Naive B cell (primary cell): ENCODE measurements at regions not wholly inside any gene's neighbourhood (a gene's known extent, or its start where the extent isn't known, plus 50 kb on each side); places are given as distances from the start of the nearest gene placed in this dataset.
A peak's percentile ranks its signal among the peaks of the same experiment; 100 is the strongest.

Experiments used
- ATAC-seq, 2 donors: fragments of 150-1000 bp; cut with Tn5 transposase; 2 replicates each; pipeline ENCODE4 v1.10.0; 2021; ENCODE audit warnings: low read depth in 2 of 2, mild to moderate bottlenecking in 2 of 2, moderate library complexity in 2 of 2
- DNase-seq: peaks from one replicate; pipeline ENCODE4 v3.0.0; 2022
- H3K27ac Mint-ChIP-seq, 6 donors: one replicate each; pipeline ENCODE4 v1.8.0; 2020 to 2022; ENCODE audit warnings: mild to moderate bottlenecking in 6 of 6, mixed read lengths in 6 of 6, moderate library complexity in 5 of 6, inconsistent platforms in 2 of 6
- H3K27me3 Mint-ChIP-seq, 3 donors: one replicate each; pipeline ENCODE4 v1.8.0; 2021 to 2022; ENCODE audit warnings: mixed read lengths in 3 of 3, mild to moderate bottlenecking in 1 of 3
- H3K36me3 Mint-ChIP-seq, 2 donors: one replicate each; pipeline ENCODE4 v1.8.0; 2020 to 2022; ENCODE audit warnings: mixed read lengths in 2 of 2, inconsistent platforms in 1 of 2, mild to moderate bottlenecking in 1 of 2
- H3K4me1 Mint-ChIP-seq, 3 donors: one replicate each; pipeline ENCODE4 v1.8.0; 2020 to 2022; ENCODE audit warnings: mixed read lengths in 3 of 3, inconsistent platforms in 1 of 3, mild to moderate bottlenecking in 1 of 3, moderate library complexity in 1 of 3
- H3K4me3 Mint-ChIP-seq, 8 donors: one replicate each; pipeline ENCODE4 v1.8.0; 2020 to 2022; ENCODE audit warnings: mild to moderate bottlenecking in 8 of 8, mixed read lengths in 8 of 8, moderate library complexity in 8 of 8, inconsistent platforms in 2 of 8
- H3K9me3 Mint-ChIP-seq, 7 donors: one replicate each; pipeline ENCODE4 v1.8.0; 2020 to 2022; ENCODE audit warnings: mixed read lengths in 7 of 7, mild to moderate bottlenecking in 5 of 7, inconsistent platforms in 2 of 7, moderate library complexity in 1 of 7

DNA sequence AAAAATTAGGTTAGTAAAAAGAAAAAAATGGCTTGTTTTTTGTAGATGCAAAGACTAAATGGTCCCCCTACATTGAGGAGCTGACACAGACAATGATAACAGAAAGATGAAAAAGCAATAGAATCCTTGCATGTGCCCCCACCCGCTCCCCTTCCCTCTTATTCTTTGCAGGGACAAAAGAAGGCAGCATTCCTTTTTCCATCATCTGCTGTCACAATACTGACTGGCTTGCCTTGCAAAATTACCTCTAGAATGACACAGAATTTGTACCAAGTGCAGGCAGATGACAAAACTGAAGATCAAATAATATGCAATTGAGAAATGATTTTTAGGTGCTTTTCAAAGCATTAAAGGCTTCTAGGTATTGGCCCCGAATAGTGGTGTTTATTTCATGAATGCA is 153.1 kb upstream of the AGA start:
- peaks cover 0 to 6% (median 2%) of the 10 kb centered on the region in 7 donors for H3K9me3 Mint-ChIP-seq
- DNase-seq (no peak), ATAC-seq (no peak)
- H3K4me1 Mint-ChIP-seq: no peaks in the 10 kb centered on the region
- no peaks in the 10 kb centered on the region for H3K27me3 Mint-ChIP-seq
- H3K27ac Mint-ChIP-seq: no peak overlapping the region
- H3K4me3 Mint-ChIP-seq: no peak overlapping the region
- H3K36me3 Mint-ChIP-seq: no peaks in the 10 kb centered on the region

DNA sequence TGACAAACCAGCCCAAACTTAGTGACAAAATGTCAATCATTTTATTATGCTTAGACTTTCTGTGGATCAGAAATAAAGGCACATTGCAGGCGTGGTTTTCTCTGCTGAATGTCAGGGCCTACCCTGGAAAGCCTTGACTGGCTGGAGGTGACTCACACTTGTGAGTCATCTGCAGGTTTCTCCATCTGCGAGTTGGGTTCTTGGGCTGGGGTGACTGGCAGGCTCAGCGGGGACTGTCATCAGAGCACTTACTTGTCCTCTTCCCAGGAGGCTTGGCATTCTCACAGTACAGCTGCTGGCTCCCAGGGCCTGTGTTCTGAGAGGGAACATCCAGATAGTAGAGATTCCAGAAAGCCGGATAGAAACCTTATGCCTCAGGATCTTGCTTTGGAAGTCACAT is 153.8 kb upstream of the AGA start:
- Mint-ChIP-seq H3K36me3 (no peaks in the 10 kb centered on the region), H3K4me1 (no peaks in the 10 kb centered on the region), H3K27ac (no peak overlapping the region), H3K4me3 (no peak overlapping the region), H3K9me3 (peaks cover 0 to 6% (median 2%) of the 10 kb centered on the region in 7 donors), H3K27me3 (no peaks in the 10 kb centered on the region)
- DNase-seq: no peak
- ATAC-seq: no peak

DNA sequence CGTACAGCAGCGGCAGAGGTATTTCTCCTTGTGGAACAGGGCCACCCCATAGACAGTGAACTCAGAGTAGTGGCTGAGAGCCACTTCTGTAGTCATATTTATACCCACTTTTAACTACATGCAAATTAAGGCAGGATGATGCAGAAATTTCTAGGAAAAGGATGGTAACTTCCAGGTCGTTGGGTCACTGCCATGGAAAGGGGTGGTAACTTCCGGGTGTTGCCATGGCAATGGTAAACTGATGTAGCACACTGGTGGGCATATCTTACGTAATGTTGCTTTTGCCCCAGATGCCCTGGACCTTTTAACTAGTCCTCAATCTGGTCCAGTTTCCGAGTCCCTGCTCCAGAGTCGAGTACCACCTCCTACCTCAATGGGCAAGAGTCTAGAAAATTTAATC is 154.8 kb upstream of the AGA start:
- no peak for DNase-seq
- Mint-ChIP-seq H3K27ac (no peak overlapping the region), H3K36me3 (no peaks in the 10 kb centered on the region), H3K27me3 (no peaks in the 10 kb centered on the region), H3K4me1 (no peaks in the 10 kb centered on the region), H3K9me3 (peaks cover 0 to 6% (median 2%) of the 10 kb centered on the region in 7 donors), H3K4me3 (no peak overlapping the region)
- no peak for ATAC-seq

DNA sequence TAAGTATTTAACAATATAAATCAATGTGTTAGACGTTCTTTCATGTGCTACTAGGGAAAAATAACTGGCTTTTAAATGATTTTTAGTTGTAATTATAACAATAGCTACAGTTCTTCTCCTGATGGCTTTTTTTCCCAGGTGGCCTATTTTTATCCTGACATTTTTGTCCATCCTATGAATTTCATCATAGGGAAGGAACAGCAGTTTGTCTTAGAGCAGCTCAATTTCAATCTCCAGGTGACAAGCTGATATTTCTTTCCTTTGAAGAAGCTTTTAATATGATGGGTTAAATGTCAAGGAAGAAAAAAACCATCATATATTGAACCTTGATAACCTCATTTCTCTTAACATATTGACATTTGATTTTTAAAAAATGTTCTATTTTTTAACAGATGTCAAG is 163.0 kb upstream of the AGA start:
- H3K4me3 Mint-ChIP-seq: no peak overlapping the region
- H3K36me3 Mint-ChIP-seq: no peaks in the 10 kb centered on the region
- no peaks in the 10 kb centered on the region for H3K27me3 Mint-ChIP-seq
- H3K9me3 Mint-ChIP-seq: peaks cover 0 to 2% (median 0%) of the 10 kb centered on the region in 7 donors
- no peaks in the 10 kb centered on the region for H3K4me1 Mint-ChIP-seq
- no peak overlapping the region for H3K27ac Mint-ChIP-seq
- DNase-seq (no peak), ATAC-seq (no peak)

DNA sequence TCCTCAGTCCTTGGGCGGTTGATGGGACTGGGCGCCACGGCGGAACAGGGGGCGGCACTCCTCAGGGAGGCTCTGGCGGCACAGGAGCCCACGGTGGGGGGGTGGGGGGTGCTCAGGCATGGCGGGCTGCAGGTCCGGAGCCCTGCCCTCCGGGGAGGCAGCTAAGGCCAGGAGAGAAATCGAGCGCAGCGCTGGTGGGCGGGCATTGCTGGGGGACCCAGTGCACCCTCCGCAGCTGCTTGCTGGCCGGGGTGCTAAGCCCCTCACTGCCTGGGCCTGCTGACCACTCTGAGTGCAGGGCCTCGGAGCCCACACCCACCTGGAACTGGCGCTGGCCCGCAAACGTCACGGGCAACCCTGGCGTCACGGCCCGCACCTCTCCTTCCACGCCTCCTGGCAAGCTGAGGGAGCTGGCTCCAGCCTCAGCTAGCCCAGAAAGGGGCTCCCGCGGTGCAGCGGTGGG is 164.9 kb upstream of the AGA start:
- H3K27me3 Mint-ChIP-seq: no peaks in the 10 kb centered on the region
- no peak for ATAC-seq
- no peak overlapping the region for H3K27ac Mint-ChIP-seq
- no peak for DNase-seq
- peaks cover 0 to 2% (median 0%) of the 10 kb centered on the region in 7 donors for H3K9me3 Mint-ChIP-seq
- H3K4me1 Mint-ChIP-seq: no peaks in the 10 kb centered on the region
- no peak overlapping the region for H3K4me3 Mint-ChIP-seq
- no peaks in the 10 kb centered on the region for H3K36me3 Mint-ChIP-seq

DNA sequence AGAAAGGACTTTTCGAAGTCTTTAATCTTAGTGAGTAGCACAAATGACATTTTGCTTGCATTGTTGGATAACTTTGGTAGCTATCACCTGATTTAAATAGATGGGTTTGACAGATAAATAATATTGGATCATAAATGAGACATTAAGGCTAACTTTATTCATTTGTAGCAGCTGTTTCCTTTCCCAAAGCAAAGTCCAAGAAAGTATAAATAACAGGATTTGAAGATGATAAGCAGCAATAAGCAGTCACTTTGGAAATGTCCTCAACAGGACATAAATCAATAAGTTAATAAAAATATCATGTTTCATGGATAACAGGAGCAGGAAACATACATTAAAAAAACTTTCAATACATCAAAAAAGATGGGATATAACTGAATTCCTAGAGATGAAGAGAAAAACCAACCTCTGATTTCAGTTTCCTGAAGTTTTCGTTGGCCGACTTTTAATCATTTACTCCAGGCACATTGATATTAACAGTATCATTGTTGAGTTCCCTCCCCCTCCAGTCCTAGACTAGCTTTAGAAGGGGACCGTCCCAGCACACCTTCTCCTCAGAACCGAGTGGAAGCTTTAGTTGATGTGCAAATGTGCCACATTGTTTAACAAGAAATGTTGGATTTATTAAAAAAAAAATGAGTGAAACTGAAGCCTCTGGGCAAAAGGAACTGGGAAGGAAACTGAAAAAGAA is 169.9 kb upstream of the AGA start:
- H3K27me3 Mint-ChIP-seq: no peaks in the 10 kb centered on the region
- ATAC-seq (no peak), DNase-seq (no peak)
- no peaks in the 10 kb centered on the region for H3K36me3 Mint-ChIP-seq
- peaks cover 0 to 2% (median 0%) of the 10 kb centered on the region in 7 donors for H3K9me3 Mint-ChIP-seq
- H3K4me1 Mint-ChIP-seq: no peaks in the 10 kb centered on the region
- no peak overlapping the region for H3K4me3 Mint-ChIP-seq
- H3K27ac Mint-ChIP-seq: no peak overlapping the region

DNA sequence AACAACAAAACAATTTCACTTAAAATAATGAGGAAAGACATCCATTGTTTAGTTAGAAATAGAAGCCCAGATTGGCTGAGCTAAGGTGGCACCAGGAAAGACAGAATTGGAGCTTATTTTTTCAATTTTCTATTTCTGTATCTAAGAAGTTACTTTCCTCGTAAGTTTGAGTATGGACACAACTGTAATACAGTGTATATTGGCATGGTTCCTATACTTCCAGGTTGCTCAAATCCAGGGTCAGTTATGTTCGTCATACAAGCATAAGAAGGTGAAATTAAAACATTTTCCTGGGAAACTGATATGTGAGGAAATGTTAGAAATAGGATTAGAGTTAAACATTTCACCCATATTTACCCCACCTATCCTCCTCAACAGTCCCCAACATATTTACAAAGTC is 170.4 kb upstream of the AGA start:
- Mint-ChIP-seq H3K4me1 (no peaks in the 10 kb centered on the region), H3K27me3 (no peaks in the 10 kb centered on the region), H3K36me3 (no peaks in the 10 kb centered on the region), H3K9me3 (peaks cover 0 to under 1% (median 0%) of the 10 kb centered on the region in 7 donors), H3K27ac (no peak overlapping the region), H3K4me3 (no peak overlapping the region)
- ATAC-seq: no peak
- DNase-seq: no peak

DNA sequence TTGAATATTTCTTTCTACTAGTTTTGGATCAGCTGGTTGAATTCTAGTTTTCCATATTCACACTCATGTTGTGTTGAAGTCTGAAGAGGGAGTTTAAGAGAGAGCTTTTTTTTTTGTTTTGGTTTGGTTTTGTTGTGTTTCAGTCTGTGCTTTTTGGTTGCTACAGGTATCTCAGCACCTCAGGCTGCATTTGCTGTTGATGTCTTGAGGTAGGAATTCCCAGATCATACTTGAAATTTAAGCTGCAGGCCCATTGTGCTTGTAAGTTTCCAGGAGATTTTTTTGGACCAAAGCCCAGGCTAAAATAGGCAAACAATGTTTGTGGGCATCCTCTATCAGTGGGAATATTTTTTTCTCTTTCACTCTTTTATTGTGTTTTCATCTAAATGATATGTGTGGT is 190.2 kb upstream of the AGA start:
- H3K36me3 Mint-ChIP-seq: no peaks in the 10 kb centered on the region
- H3K27ac Mint-ChIP-seq: peak overlapping the region in 1 of 6 donors; percentile 24
- peaks cover 0 to 9% (median 0%) of the 10 kb centered on the region in 7 donors for H3K9me3 Mint-ChIP-seq
- no peaks in the 10 kb centered on the region for H3K27me3 Mint-ChIP-seq
- H3K4me1 Mint-ChIP-seq: no peaks in the 10 kb centered on the region
- no peak overlapping the region for H3K4me3 Mint-ChIP-seq
- no peak for ATAC-seq
- DNase-seq: no peak

DNA sequence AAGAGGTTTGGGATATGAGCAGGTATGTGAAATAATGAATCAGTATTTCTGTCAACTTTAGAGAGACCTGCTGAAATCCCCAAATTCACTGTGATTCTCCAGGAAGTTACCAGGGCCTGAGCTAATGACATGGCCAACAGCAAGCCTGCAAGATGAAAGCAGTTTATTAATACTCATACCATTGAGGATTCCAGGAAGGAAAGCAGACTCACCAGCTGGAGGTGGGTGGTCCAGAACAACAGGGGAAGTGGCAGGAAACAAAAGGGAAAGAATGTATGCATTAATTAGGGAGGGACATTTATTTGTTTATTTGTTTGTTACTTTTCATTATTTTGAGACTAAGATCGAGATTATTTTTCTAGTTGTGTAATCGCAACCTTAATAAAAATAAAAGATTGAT is 196.6 kb upstream of the AGA start:
- Mint-ChIP-seq H3K36me3 (no peaks in the 10 kb centered on the region), H3K4me3 (no peak overlapping the region), H3K27ac (no peak overlapping the region), H3K4me1 (no peaks in the 10 kb centered on the region), H3K9me3 (peaks cover 0 to 7% (median 4%) of the 10 kb centered on the region in 7 donors), H3K27me3 (no peaks in the 10 kb centered on the region)
- ATAC-seq (no peak), DNase-seq (no peak)

DNA sequence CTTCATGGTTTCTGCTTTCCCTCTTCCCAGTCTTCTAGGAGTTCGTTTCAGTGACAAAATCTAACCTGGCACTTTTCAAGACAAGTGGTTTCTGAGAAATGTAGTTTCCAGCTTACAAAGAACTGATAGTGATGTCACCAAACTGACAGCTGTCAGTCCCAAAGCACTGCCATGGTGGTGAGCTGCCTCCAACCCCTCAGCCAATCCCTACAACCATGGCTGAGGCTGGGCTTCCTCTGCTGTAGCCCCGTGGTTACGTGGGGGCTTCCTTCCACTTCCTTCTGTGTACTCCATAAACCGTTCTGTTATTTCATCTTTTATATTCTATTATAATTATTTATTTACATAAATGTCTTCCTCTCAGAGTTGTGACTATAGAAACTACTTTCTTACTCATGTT is 198.6 kb upstream of the AGA start:
- no peaks in the 10 kb centered on the region for H3K36me3 Mint-ChIP-seq
- no peaks in the 10 kb centered on the region for H3K27me3 Mint-ChIP-seq
- no peak overlapping the region for H3K4me3 Mint-ChIP-seq
- no peak overlapping the region for H3K27ac Mint-ChIP-seq
- peaks cover 0 to 7% (median 4%) of the 10 kb centered on the region in 7 donors for H3K9me3 Mint-ChIP-seq
- no peaks in the 10 kb centered on the region for H3K4me1 Mint-ChIP-seq
- ATAC-seq (no peak), DNase-seq (no peak)

DNA sequence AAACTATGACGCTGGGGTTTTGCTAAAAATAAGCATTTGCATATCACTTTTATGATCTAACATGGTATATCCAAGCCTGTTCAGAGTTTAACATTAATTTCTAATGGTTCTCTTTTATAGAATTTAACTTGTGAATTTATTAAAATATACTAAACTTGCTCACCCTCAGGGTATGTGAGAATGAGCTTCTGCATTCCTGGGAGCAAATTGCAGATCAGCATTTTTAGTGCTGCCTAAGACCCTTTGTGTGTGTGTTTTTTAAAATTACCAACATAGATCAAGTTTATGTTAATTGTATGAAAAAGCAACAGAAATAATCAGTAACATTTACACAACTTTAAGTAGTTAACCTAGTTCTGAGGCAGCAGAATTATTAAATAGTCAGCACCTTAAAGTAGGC is 218.0 kb upstream of the AGA start:
- no peak overlapping the region for H3K4me3 Mint-ChIP-seq
- ATAC-seq: no peak
- peaks cover 0 to 7% of the 10 kb centered on the region in 2 donors for H3K36me3 Mint-ChIP-seq

DNA sequence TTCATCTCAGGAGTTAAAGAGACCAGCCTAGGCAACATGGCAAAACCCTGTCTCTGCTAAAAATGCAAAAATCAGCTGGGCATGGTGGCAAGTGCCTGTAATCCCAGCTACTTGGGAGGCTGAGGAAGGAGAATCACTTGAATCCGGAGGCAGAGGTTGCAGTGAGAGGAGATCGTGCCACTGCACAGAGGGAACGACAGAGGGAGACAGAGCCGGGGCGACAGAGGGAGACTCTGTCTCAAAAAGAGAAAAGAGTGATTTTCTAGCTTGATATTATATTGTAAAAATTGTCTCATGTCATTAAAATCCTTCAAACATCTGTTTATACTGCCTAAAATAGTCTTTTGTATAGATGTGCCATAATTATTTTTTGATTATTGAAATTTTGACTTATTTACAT is 225.4 kb upstream of the AGA start:
- Mint-ChIP-seq H3K27me3 (no peaks in the 10 kb centered on the region), H3K4me3 (no peak overlapping the region), H3K4me1 (no peaks in the 10 kb centered on the region), H3K9me3 (peaks cover 2 to 9% (median 6%) of the 10 kb centered on the region in 7 donors), H3K36me3 (peaks cover 0 to 2% of the 10 kb centered on the region in 2 donors), H3K27ac (no peak overlapping the region)
- no peak for ATAC-seq
- no peak for DNase-seq

More for the DNA sequence above, 218.0 kb upstream of the AGA start:
- peaks cover 11 to 44% (median 19%) of the 10 kb centered on the region in 7 donors for H3K9me3 Mint-ChIP-seq
- DNase-seq: no peak
- no peaks in the 10 kb centered on the region for H3K27me3 Mint-ChIP-seq
- no peaks in the 10 kb centered on the region for H3K4me1 Mint-ChIP-seq
- no peak overlapping the region for H3K27ac Mint-ChIP-seq

DNA sequence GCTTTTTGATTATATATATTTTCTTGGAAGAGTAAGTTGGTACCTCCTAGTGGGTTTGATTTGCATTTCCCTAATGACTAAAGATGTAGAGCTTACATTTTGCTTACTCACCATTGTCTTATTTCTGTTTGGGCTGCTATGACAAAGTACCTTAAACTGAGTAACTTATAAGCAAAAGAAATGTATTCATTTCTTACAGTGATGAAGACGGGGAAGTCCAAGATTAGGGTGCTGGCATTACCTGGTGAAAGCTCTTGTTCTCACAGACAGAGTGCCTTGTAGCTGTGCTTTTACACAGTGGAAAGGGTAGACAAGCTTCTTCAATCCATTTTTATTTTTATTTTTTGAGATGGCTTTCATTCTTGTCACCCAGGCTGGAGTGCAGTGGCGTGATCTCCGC is 229.2 kb upstream of the AGA start:
- H3K27me3 Mint-ChIP-seq: no peaks in the 10 kb centered on the region
- H3K4me3 Mint-ChIP-seq: no peak overlapping the region
- no peaks in the 10 kb centered on the region for H3K36me3 Mint-ChIP-seq
- ATAC-seq (no peak), DNase-seq (no peak)
- no peaks in the 10 kb centered on the region for H3K4me1 Mint-ChIP-seq
- no peak overlapping the region for H3K27ac Mint-ChIP-seq
- H3K9me3 Mint-ChIP-seq: peaks cover 0 to 15% (median 3%) of the 10 kb centered on the region in 7 donors

DNA sequence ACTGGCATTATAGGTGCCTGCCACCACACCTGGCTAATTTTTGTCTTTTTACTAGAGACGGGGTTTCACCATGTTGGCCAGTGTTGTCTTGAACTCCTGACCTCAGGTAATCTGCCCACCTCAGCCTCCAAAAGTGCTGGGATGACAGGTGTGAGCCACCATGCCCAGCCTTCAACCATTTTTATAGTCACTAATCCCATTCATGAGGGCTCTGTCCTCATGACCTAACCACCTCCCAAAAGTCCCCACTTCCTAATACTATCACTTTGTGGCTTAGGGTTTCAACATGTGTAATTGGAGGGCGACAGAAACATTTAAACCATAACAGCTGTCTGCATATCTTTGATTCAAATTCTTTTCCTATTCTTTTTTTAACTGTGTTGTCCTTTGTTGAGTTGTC is 229.6 kb upstream of the AGA start:
- no peak for ATAC-seq
- Mint-ChIP-seq H3K27me3 (no peaks in the 10 kb centered on the region), H3K4me1 (no peaks in the 10 kb centered on the region)

More for the DNA sequence above, 229.6 kb upstream of the AGA start:
- no peaks in the 10 kb centered on the region for H3K36me3 Mint-ChIP-seq
- H3K27ac Mint-ChIP-seq: no peak overlapping the region
- H3K4me3 Mint-ChIP-seq: no peak overlapping the region
- no peak for DNase-seq
- peaks cover 0 to 15% (median 4%) of the 10 kb centered on the region in 7 donors for H3K9me3 Mint-ChIP-seq
